ENCODE measurements at regions not wholly inside any gene's neighbourhood (a gene's known extent, or its start where the extent isn't known, plus 50 kb on each side); places are given as distances from the start of the nearest gene placed in this dataset.

GRCh38 chr4:132504438-132504837 lies 644.7 kb upstream of the PCDH10 start:
- TF ChIP-seq CTCF (IDR thresholded peaks at IDR 0.05) = no peak
- Histone ChIP-seq H3K4me1 (no peaks in the 10 kb centered on the region), H3K9me3 (no peaks in the 10 kb centered on the region), H3K36me3 (no peaks in the 10 kb centered on the region), H3K27ac (no peak overlapping the region), H3K9ac (ENCODE audit: low read depth in 2 of 2, low read length in 2 of 2) (no peak overlapping the region), H3K27me3 (no peaks in the 10 kb centered on the region), H3K4me3 (no peak overlapping the region)
- DNase-seq = no peak
- intact Hi-C loops (cut with DNase I) = no loop called here

- H3K9me3 ChIP-seq = no peaks in the 10 kb centered on the region
- H3K27ac ChIP-seq = no peak overlapping the region
- DNase-seq = no peak
- no peak for TF ChIP-seq CTCF (IDR thresholded peaks at IDR 0.05)
- H3K4me3 ChIP-seq = no peak overlapping the region
- no peaks in the 10 kb centered on the region for H3K27me3 ChIP-seq
- H3K9ac ChIP-seq (ENCODE audit: low read depth in 2 of 2, low read length in 2 of 2) = no peak overlapping the region
- no peaks in the 10 kb centered on the region for H3K4me1 ChIP-seq
- intact Hi-C loops (cut with DNase I) = no loop called here
- no peaks in the 10 kb centered on the region for H3K36me3 ChIP-seq
Observed at GRCh38 chr4:132506568-132506967, 642.5 kb upstream of the PCDH10 start.

- Histone ChIP-seq H3K9ac (ENCODE audit: low read depth in 2 of 2, low read length in 2 of 2) (no peak overlapping the region), H3K4me1 (no peaks in the 10 kb centered on the region), H3K4me3 (no peak overlapping the region), H3K27ac (no peak overlapping the region), H3K9me3 (no peaks in the 10 kb centered on the region), H3K36me3 (no peaks in the 10 kb centered on the region), H3K27me3 (no peaks in the 10 kb centered on the region)
- TF ChIP-seq CTCF (IDR thresholded peaks at IDR 0.05) = no peak
- no peak for DNase-seq
- intact Hi-C loops (cut with DNase I) = no loop called here
Observed at GRCh38 chr4:132513491-132513890, 635.6 kb upstream of the PCDH10 start.

GRCh38 chr4:132526652-132527051 lies 622.4 kb upstream of the PCDH10 start:
- Histone ChIP-seq H3K36me3 (no peaks in the 10 kb centered on the region), H3K9me3 (no peaks in the 10 kb centered on the region), H3K9ac (ENCODE audit: low read depth in 2 of 2, low read length in 2 of 2) (no peak overlapping the region), H3K27me3 (no peaks in the 10 kb centered on the region), H3K4me3 (no peak overlapping the region), H3K27ac (no peak overlapping the region), H3K4me1 (no peaks in the 10 kb centered on the region)
- TF ChIP-seq CTCF (IDR thresholded peaks at IDR 0.05) = no peak
- no peak for DNase-seq
- intact Hi-C loops (cut with DNase I) = no loop called here

- no peak for TF ChIP-seq CTCF (IDR thresholded peaks at IDR 0.05)
- H3K27ac ChIP-seq = no peak overlapping the region
- H3K9me3 ChIP-seq = no peaks in the 10 kb centered on the region
- no peak overlapping the region for H3K4me3 ChIP-seq
- no peaks in the 10 kb centered on the region for H3K36me3 ChIP-seq
- no peak for DNase-seq
- H3K9ac ChIP-seq (ENCODE audit: low read depth in 2 of 2, low read length in 2 of 2) = no peak overlapping the region
- intact Hi-C loops (cut with DNase I) = no loop called here
- no peaks in the 10 kb centered on the region for H3K27me3 ChIP-seq
- no peaks in the 10 kb centered on the region for H3K4me1 ChIP-seq
Observed at GRCh38 chr4:132527817-132528216, 621.3 kb upstream of the PCDH10 start.

- no peaks in the 10 kb centered on the region for H3K36me3 ChIP-seq
- no peak for TF ChIP-seq CTCF (IDR thresholded peaks at IDR 0.05)
- intact Hi-C loops (cut with DNase I) = no loop called here
- no peak overlapping the region for H3K27ac ChIP-seq
- H3K4me3 ChIP-seq = no peak overlapping the region
- no peaks in the 10 kb centered on the region for H3K4me1 ChIP-seq
- H3K9me3 ChIP-seq = no peaks in the 10 kb centered on the region
- no peaks in the 10 kb centered on the region for H3K27me3 ChIP-seq
- H3K9ac ChIP-seq (ENCODE audit: low read depth in 2 of 2, low read length in 2 of 2) = no peak overlapping the region
- DNase-seq = no peak
Observed at GRCh38 chr4:132530861-132531260, 618.2 kb upstream of the PCDH10 start.
